Neural cell (in vitro differentiated cells): ENCODE measurements at regions not wholly inside any gene's neighbourhood (a gene's known extent, or its start where the extent isn't known, plus 50 kb on each side); places are given as distances from the start of the nearest gene placed in this dataset.

ENCODE experiments used
- H2AFZ ChIP-seq: fragments of 200-600, 300-800 bp; sonication (generic), shearing (Covaris generic); 2 replicates; pipeline ENCODE4 v1.6.0; 2014; ENCODE audit warnings: low read depth, mild to moderate bottlenecking, antibody characterized with exemption, low read length, moderate library complexity
- H3F3A ChIP-seq: fragments of 200-600 bp; shearing (Covaris generic); 2 replicates; pipeline ENCODE4 v1.6.1; 2016; ENCODE audit warnings: mild to moderate bottlenecking, moderate library complexity, mixed read lengths, antibody characterized with exemption, low read length; ENCODE audit not compliant: insufficient read depth, poor library complexity, severe bottlenecking
- H3K27ac ChIP-seq: fragments of 200-600, 300-800 bp; sonication (generic), shearing (Covaris generic); 2 replicates; pipeline ENCODE4 v1.5.1; 2014; ENCODE audit warnings: mild to moderate bottlenecking, low read length, moderate library complexity
- H3K27me3 ChIP-seq: fragments of 300-800, 200-600 bp; sonication (generic), shearing (Covaris generic); 2 replicates; pipeline ENCODE4 v1.6.0; 2014; ENCODE audit warnings: mild to moderate bottlenecking, low read depth, low read length, moderate library complexity; ENCODE audit not compliant: insufficient read depth
- H3K36me3 ChIP-seq: fragments of 300-800, 200-600 bp; sonication (generic), shearing (Covaris generic); 2 replicates; pipeline ENCODE4 v1.5.1; 2014; ENCODE audit warnings: mild to moderate bottlenecking, antibody characterized with exemption, low read length, moderate library complexity; ENCODE audit not compliant: insufficient read depth
- H3K4me2 ChIP-seq: fragments of 300-800, 200-600 bp; sonication (generic), shearing (Covaris generic); 2 replicates; pipeline ENCODE4 v1.6.0; 2014; ENCODE audit warnings: mild to moderate bottlenecking, low read length
- H3K4me3 ChIP-seq: fragments of 300-800, 200-600 bp; sonication (generic), shearing (Covaris generic); 2 replicates; pipeline ENCODE4 v1.5.1; 2014; ENCODE audit warnings: mild to moderate bottlenecking, low read length, moderate library complexity
- H3K79me2 ChIP-seq: fragments of 200-600 bp; shearing (Covaris generic); replicated peaks from 2 replicates; pipeline ENCODE4 v1.6.0; 2014; ENCODE audit warnings: mild to moderate bottlenecking, low read length, moderate library complexity; ENCODE audit not compliant: insufficient read depth
- H3K9ac ChIP-seq: fragments of 300-800, 200-600 bp; sonication (generic), shearing (Covaris generic); 2 replicates; pipeline ENCODE4 v1.6.1; 2016; ENCODE audit warnings: mild to moderate bottlenecking, low read length, mixed read lengths
- H3K9me2 ChIP-seq: fragments of 200-600 bp; shearing (Covaris generic); 2 replicates; pipeline ENCODE4 v1.6.1; 2016; ENCODE audit warnings: mild to moderate bottlenecking, low read length, mixed read lengths; ENCODE audit not compliant: insufficient read depth
- H3K9me3 ChIP-seq: fragments of 200-600, 300-800 bp; sonication (generic), shearing (Covaris generic); 2 replicates; pipeline ENCODE4 v1.6.1; 2016; ENCODE audit warnings: mild to moderate bottlenecking, mixed run types, low read length, moderate library complexity, mixed read lengths
- H4K20me1 ChIP-seq: fragments of 200-600 bp; shearing (Covaris generic); 2 replicates; pipeline ENCODE4 v1.6.1; 2016; ENCODE audit warnings: mild to moderate bottlenecking, mixed run types; ENCODE audit not compliant: insufficient read depth
- EP300 ChIP-seq: fragments of 450-650 bp; conservative IDR thresholded peaks from 2 replicates; pipeline ENCODE4 v1.6.1; 2014; ENCODE audit warnings: antibody characterized with exemption, mild to moderate bottlenecking, moderate library complexity; ENCODE audit not compliant: poor library complexity, severe bottlenecking
- EZH2 ChIP-seq: fragments of 200-600, 300-800 bp; shearing (Covaris generic), sonication (generic); IDR thresholded peaks from 2 replicates; pipeline ENCODE4 v1.6.1; 2014; ENCODE audit warnings: antibody characterized with exemption, low read length, borderline replicate concordance, mild to moderate bottlenecking; ENCODE audit not compliant: insufficient read depth, poor library complexity, severe bottlenecking
- MXI1 ChIP-seq: fragments of 450-650 bp; conservative IDR thresholded peaks from 2 replicates; pipeline ENCODE4 v1.6.1; 2014; ENCODE audit warnings: antibody characterized with exemption, mild to moderate bottlenecking; ENCODE audit not compliant: poor library complexity, severe bottlenecking
- POLR2AphosphoS5 ChIP-seq: IDR thresholded peaks from 2 replicates; pipeline ENCODE4 v1.6.1; 2012
- RAD21 ChIP-seq: fragments of 450-650 bp; conservative IDR thresholded peaks from 2 replicates; pipeline ENCODE4 v1.6.1; 2014; ENCODE audit warnings: antibody characterized with exemption, mild to moderate bottlenecking, moderate library complexity
- SMC3 ChIP-seq: fragments of 450-650 bp; conservative IDR thresholded peaks from 2 replicates; pipeline ENCODE4 v1.6.1; 2014; ENCODE audit warnings: antibody characterized with exemption, mild to moderate bottlenecking, moderate library complexity; ENCODE audit not compliant: poor library complexity
- TAF1 ChIP-seq: IDR thresholded peaks from 2 replicates; pipeline ENCODE4 v1.6.1; 2012; ENCODE audit warnings: low read depth
- TF ChIP-seq, protein P1 (sequence below): fragments of 450-650 bp; IDR thresholded peaks from 2 replicates; pipeline ENCODE4 v1.5.1; 2014; ENCODE audit warnings: antibody characterized with exemption, mild to moderate bottlenecking, moderate library complexity; ENCODE audit not compliant: poor library complexity, severe bottlenecking
- TF ChIP-seq, protein P2 (sequence below): IDR thresholded peaks from 2 replicates; pipeline ENCODE4 v1.6.1; 2012; ENCODE audit warnings: borderline replicate concordance

GRCh38 chr7:112896026-112896601 lies 105.9 kb upstream of the TMEM168 start:
- no peaks in the 10 kb centered on the region for H3K27me3 ChIP-seq
- no peak overlapping the region for H3K27ac ChIP-seq
- no peaks in the 10 kb centered on the region for H3K9me2 ChIP-seq
- H3K4me3 ChIP-seq = no peak overlapping the region
- no peaks in the 10 kb centered on the region for H3K9me3 ChIP-seq
- peaks cover 4% of the 10 kb centered on the region for H3K36me3 ChIP-seq
- no peak overlapping the region for H2AFZ ChIP-seq
- H3K9ac ChIP-seq = no peak overlapping the region
- no peaks in the 10 kb centered on the region for H4K20me1 ChIP-seq
- H3K4me2 ChIP-seq = no peak overlapping the region
- TF ChIP-seq RAD21 (no peak), SMC3 (no peak), TAF1 (no peak), EZH2 (no peak), MXI1 (no peak)
- TF ChIP-seq, protein P1, sequence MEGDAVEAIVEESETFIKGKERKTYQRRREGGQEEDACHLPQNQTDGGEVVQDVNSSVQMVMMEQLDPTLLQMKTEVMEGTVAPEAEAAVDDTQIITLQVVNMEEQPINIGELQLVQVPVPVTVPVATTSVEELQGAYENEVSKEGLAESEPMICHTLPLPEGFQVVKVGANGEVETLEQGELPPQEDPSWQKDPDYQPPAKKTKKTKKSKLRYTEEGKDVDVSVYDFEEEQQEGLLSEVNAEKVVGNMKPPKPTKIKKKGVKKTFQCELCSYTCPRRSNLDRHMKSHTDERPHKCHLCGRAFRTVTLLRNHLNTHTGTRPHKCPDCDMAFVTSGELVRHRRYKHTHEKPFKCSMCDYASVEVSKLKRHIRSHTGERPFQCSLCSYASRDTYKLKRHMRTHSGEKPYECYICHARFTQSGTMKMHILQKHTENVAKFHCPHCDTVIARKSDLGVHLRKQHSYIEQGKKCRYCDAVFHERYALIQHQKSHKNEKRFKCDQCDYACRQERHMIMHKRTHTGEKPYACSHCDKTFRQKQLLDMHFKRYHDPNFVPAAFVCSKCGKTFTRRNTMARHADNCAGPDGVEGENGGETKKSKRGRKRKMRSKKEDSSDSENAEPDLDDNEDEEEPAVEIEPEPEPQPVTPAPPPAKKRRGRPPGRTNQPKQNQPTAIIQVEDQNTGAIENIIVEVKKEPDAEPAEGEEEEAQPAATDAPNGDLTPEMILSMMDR = no peak
- H3F3A ChIP-seq = no peaks in the 10 kb centered on the region
- H3K79me2 ChIP-seq = peaks cover 10% of the 10 kb centered on the region

DNA sequence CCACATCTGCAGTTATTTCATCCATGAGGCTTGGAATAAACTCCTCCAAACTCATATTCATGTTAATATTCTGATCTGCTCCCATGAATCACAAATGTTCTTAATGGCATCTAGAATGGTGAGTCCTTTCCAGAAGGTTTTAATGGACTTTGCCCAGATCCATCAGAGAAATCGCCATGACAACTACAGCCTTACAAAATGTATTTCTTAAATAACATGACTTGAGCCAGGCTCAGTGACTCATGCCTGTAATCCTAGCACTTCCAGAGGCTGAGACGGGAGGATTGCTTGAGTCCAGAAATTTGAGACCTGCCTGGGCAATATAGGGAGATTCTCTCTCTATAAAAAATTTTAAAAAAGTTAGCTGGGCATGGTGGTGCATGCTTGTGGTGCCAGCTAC lies 102.1 kb upstream of the TMEM168 start:
- TF ChIP-seq EZH2 = no peak
- H3K9me3 ChIP-seq = no peaks in the 10 kb centered on the region
- H3K4me2 ChIP-seq = no peak overlapping the region

GRCh38 chr7:112891698-112892097 lies 101.5 kb upstream of the TMEM168 start:
- no peak overlapping the region for H3K4me2 ChIP-seq
- no peak for TF ChIP-seq MXI1
- no peak for TF ChIP-seq POLR2AphosphoS5
- no peak for TF ChIP-seq RAD21
- TF ChIP-seq, protein P2, sequence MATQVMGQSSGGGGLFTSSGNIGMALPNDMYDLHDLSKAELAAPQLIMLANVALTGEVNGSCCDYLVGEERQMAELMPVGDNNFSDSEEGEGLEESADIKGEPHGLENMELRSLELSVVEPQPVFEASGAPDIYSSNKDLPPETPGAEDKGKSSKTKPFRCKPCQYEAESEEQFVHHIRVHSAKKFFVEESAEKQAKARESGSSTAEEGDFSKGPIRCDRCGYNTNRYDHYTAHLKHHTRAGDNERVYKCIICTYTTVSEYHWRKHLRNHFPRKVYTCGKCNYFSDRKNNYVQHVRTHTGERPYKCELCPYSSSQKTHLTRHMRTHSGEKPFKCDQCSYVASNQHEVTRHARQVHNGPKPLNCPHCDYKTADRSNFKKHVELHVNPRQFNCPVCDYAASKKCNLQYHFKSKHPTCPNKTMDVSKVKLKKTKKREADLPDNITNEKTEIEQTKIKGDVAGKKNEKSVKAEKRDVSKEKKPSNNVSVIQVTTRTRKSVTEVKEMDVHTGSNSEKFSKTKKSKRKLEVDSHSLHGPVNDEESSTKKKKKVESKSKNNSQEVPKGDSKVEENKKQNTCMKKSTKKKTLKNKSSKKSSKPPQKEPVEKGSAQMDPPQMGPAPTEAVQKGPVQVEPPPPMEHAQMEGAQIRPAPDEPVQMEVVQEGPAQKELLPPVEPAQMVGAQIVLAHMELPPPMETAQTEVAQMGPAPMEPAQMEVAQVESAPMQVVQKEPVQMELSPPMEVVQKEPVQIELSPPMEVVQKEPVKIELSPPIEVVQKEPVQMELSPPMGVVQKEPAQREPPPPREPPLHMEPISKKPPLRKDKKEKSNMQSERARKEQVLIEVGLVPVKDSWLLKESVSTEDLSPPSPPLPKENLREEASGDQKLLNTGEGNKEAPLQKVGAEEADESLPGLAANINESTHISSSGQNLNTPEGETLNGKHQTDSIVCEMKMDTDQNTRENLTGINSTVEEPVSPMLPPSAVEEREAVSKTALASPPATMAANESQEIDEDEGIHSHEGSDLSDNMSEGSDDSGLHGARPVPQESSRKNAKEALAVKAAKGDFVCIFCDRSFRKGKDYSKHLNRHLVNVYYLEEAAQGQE = no peak
- TF ChIP-seq EZH2 = no peak
- no peak for TF ChIP-seq EP300
- TF ChIP-seq, protein P1 = no peak
- no peak for TF ChIP-seq TAF1
- TF ChIP-seq SMC3 = no peak
- H3K9ac ChIP-seq = no peak overlapping the region
- no peaks in the 10 kb centered on the region for H3K36me3 ChIP-seq
- H3K9me3 ChIP-seq = no peaks in the 10 kb centered on the region
- no peak overlapping the region for H3K4me3 ChIP-seq
- H3F3A ChIP-seq = no peaks in the 10 kb centered on the region
- H3K9me2 ChIP-seq = no peaks in the 10 kb centered on the region
- H4K20me1 ChIP-seq = no peaks in the 10 kb centered on the region
- no peaks in the 10 kb centered on the region for H3K79me2 ChIP-seq
- no peak overlapping the region for H3K27ac ChIP-seq
- H3K27me3 ChIP-seq = no peaks in the 10 kb centered on the region
- H2AFZ ChIP-seq = no peak overlapping the region

More for the DNA sequence above, 102.1 kb upstream of the TMEM168 start:
- Histone ChIP-seq H3K79me2 (no peaks in the 10 kb centered on the region), H3K27ac (no peak overlapping the region), H3K9me2 (no peaks in the 10 kb centered on the region), H3K4me3 (no peak overlapping the region), H2AFZ (no peak overlapping the region), H3F3A (no peaks in the 10 kb centered on the region), H4K20me1 (no peaks in the 10 kb centered on the region), H3K9ac (no peak overlapping the region), H3K36me3 (no peaks in the 10 kb centered on the region), H3K27me3 (no peaks in the 10 kb centered on the region)
